MCF 10A (cell line): ENCODE measurements at regions not wholly inside any gene's neighbourhood (a gene's known extent, or its start where the extent isn't known, plus 50 kb on each side); places are given as distances from the start of the nearest gene placed in this dataset.
A peak's percentile ranks its signal among the peaks of the same experiment; 100 is the strongest.

ENCODE experiments used
- BruUV-seq: library from RNA; stranded (reverse); fragments of 400-500 nt; replicated peaks from 2 replicates; lab custom pipeline; 2021; lab: Mats Ljungman, UMichigan
- CTCF ChIA-PET: fragments of 300-600 bp; sonication (Branson Sonifier 250); formaldehyde crosslinking; extraction: SDS; loops from one replicate; lab custom pipeline; 2021; ENCODE audit warnings: antibody characterized with exemption, inconsistent platforms; lab: Yijun Ruan, JAX
- POLR2A ChIA-PET: fragments of 300-600, 350-650 bp; sonication (Branson Sonifier 250); formaldehyde crosslinking; extraction: SDS; loops from one replicate; lab custom pipeline; 2020; ENCODE audit warnings: antibody characterized with exemption, inconsistent platforms; lab: Yijun Ruan, JAX
- DNase-seq: peaks from one replicate; pipeline ENCODE4 v3.0.0-alpha.2; 2018; ENCODE audit not compliant: unreplicated experiment
- H3K27ac Mint-ChIP-seq: one replicate; pipeline ENCODE4 v1.8.0; 2022; ENCODE audit warnings: mild to moderate bottlenecking, low read depth, mixed read lengths; ENCODE audit not compliant: unreplicated experiment
- H3K27me3 Mint-ChIP-seq: one replicate; pipeline ENCODE4 v1.8.0; 2022; ENCODE audit warnings: mixed read lengths; ENCODE audit not compliant: insufficient read depth, unreplicated experiment
- H3K36me3 Mint-ChIP-seq: one replicate; pipeline ENCODE4 v1.8.0; 2022; ENCODE audit warnings: mild to moderate bottlenecking, moderate library complexity, mixed read lengths; ENCODE audit not compliant: insufficient read depth, unreplicated experiment
- H3K4me1 Mint-ChIP-seq: one replicate; pipeline ENCODE4 v1.8.0; 2022; ENCODE audit warnings: mixed read lengths; ENCODE audit not compliant: insufficient read depth, unreplicated experiment
- H3K4me3 Mint-ChIP-seq: one replicate; pipeline ENCODE4 v1.8.0; 2022; ENCODE audit warnings: mild to moderate bottlenecking, moderate library complexity, mixed read lengths; ENCODE audit not compliant: unreplicated experiment
- H3K9me3 Mint-ChIP-seq: one replicate; pipeline ENCODE4 v1.8.0; 2022; ENCODE audit warnings: mixed read lengths; ENCODE audit not compliant: unreplicated experiment
- CTCF ChIP-seq: fragments of 200-600 bp; IDR thresholded peaks from one replicate; pipeline ENCODE4 v1.8.0; 2022; ENCODE audit warnings: antibody characterized with exemption, mild to moderate bottlenecking; ENCODE audit not compliant: unreplicated experiment
- intact Hi-C: fragments of 100-400 bp; cut with micrococcal nuclease; formaldehyde crosslinking; loops from 2 replicates; pipeline ENCODE4 v1.14.1; 2022

GRCh38 chr12:93003531-93004239 lies 74.6 kb upstream of the EEA1 start:
- POLR2A ChIA-PET, result interaction anchor here (0.7 to 1.1 kb wide), 3 partner anchors 370 to 410 kb away, joined by 3 read pairs; no protein-coding TSS in a partner anchor
- intact Hi-C loops, result no loop called here
- Mint-ChIP-seq H3K36me3 (no peaks in the 10 kb centered on the region), H3K4me1 (peaks cover 6% of the 10 kb centered on the region), H3K4me3 (no peak overlapping the region), H3K9me3 (no peaks in the 10 kb centered on the region), H3K27me3 (no peaks in the 10 kb centered on the region), H3K27ac (no peak overlapping the region)
- DNase-seq, result peak; percentile 42
- BruUV-seq, result no TSS peak
- no peak for TF ChIP-seq CTCF
- CTCF ChIA-PET, result interaction anchor here (0.6 to 4.5 kb wide), 4 partner anchors 13 to 73 kb away, joined by 3 to 32 read pairs (median 4); no protein-coding TSS in a partner anchor

- Mint-ChIP-seq H3K9me3 (no peaks in the 10 kb centered on the region), H3K27me3 (no peaks in the 10 kb centered on the region), H3K36me3 (no peaks in the 10 kb centered on the region), H3K27ac (no peak overlapping the region), H3K4me1 (no peaks in the 10 kb centered on the region), H3K4me3 (no peak overlapping the region)
- TF ChIP-seq CTCF, result no peak
- ChIA-PET CTCF (interaction anchor here (1.3 to 4.5 kb wide), 3 partner anchors 13 to 31 kb away, joined by 3 to 32 read pairs (median 4); no protein-coding TSS in a partner anchor), POLR2A (interaction anchor here (0.7 kb wide), 2 partner anchors 79 to 186 kb away, joined by 3 read pairs; no protein-coding TSS in a partner anchor)
- intact Hi-C loops, result no loop called here
- DNase-seq, result no peak
- BruUV-seq, result no TSS peak
Measured at GRCh38 chr12:93005928-93006392, 76.9 kb upstream of the EEA1 start.

- CTCF ChIA-PET, result interaction anchor here (0.5 to 4.5 kb wide), 4 partner anchors 8 to 176 kb away, joined by 3 to 32 read pairs (median 3); no protein-coding TSS in a partner anchor
- Mint-ChIP-seq H3K27me3 (no peaks in the 10 kb centered on the region), H3K4me1 (no peaks in the 10 kb centered on the region)
Measured at GRCh38 chr12:93006471-93007208, 77.5 kb upstream of the EEA1 start.

More at GRCh38 chr12:93006471-93007208, 77.5 kb upstream of the EEA1 start:
- Mint-ChIP-seq H3K9me3 (no peaks in the 10 kb centered on the region), H3K36me3 (no peaks in the 10 kb centered on the region), H3K4me3 (no peak overlapping the region), H3K27ac (no peak overlapping the region)
- BruUV-seq, result no TSS peak
- TF ChIP-seq CTCF, result no peak
- POLR2A ChIA-PET, result interaction anchor here (0.7 kb wide), 2 partner anchors 133 to 187 kb away, joined by 3 read pairs; no protein-coding TSS in a partner anchor
- intact Hi-C loops, result no loop called here
- DNase-seq, result no peak
